ENCODE measurements at regions not wholly inside any gene's neighbourhood (a gene's known extent, or its start where the extent isn't known, plus 50 kb on each side); places are given as distances from the start of the nearest gene placed in this dataset.

DNA sequence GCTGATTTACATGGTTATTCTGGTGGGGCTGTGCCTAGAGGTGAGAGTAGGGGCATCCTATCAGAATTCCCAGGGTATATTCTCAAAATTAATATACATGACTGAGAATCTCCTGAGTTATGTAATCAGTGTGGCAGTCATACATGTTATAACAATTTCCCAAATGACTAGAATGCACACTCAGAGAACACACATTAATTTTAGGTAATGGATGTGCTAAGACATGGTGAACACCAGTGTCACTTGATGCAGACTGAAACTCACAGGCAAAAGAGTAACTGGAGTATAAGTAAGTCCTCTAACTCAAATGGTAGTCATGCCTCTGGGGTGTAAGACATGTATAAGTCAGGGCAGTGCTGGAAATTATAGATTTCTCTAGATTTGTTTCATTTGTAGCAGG, 1198.4 kb upstream of the CITED2 start:
- Mint-ChIP-seq H3K36me3 (no peaks in the 10 kb centered on the region), H3K4me3 (no peak overlapping the region), H3K27ac (no peak overlapping the region), H3K9me3 (peaks cover 0 to 1% (median 0%) of the 10 kb centered on the region in 7 donors), H3K27me3 (no peaks in the 10 kb centered on the region), H3K4me1 (no peaks in the 10 kb centered on the region)
- no peaks in the 10 kb centered on the region for H3K4me1 ChIP-seq (ENCODE audit: control insufficient read depth, insufficient read depth, low read length, poor library complexity, severe bottlenecking)
- no peak overlapping the region for H3K27ac ChIP-seq (ENCODE audit: insufficient read depth, low read length, poor library complexity, severe bottlenecking)
- no peak for ATAC-seq (ENCODE audit: low read depth in 2 of 2)
- no peaks in the 10 kb centered on the region for H3K27me3 ChIP-seq (ENCODE audit: control insufficient read depth, insufficient read depth, low read length)
- DNase-seq: no peak
- no peaks in the 10 kb centered on the region for H3K9me3 ChIP-seq (ENCODE audit: control insufficient read depth in 2 of 2, low read length in 2 of 2)
- no peaks in the 10 kb centered on the region for H3K36me3 ChIP-seq (ENCODE audit: control insufficient read depth, insufficient read depth, low read length)
- no peak overlapping the region for H3K4me3 ChIP-seq (ENCODE audit: low read depth, low read length)

- Mint-ChIP-seq H3K36me3 (no peaks in the 10 kb centered on the region), H3K4me3 (no peak overlapping the region), H3K4me1 (no peaks in the 10 kb centered on the region), H3K9me3 (peaks cover 0 to 1% (median 0%) of the 10 kb centered on the region in 7 donors), H3K27me3 (no peaks in the 10 kb centered on the region), H3K27ac (no peak overlapping the region)
- H3K36me3 ChIP-seq (ENCODE audit: control insufficient read depth, insufficient read depth, low read length): no peaks in the 10 kb centered on the region
- H3K4me3 ChIP-seq (ENCODE audit: low read depth, low read length): no peak overlapping the region
- no peaks in the 10 kb centered on the region for H3K27me3 ChIP-seq (ENCODE audit: control insufficient read depth, insufficient read depth, low read length)
- no peak overlapping the region for H3K27ac ChIP-seq (ENCODE audit: insufficient read depth, low read length, poor library complexity, severe bottlenecking)
- H3K4me1 ChIP-seq (ENCODE audit: control insufficient read depth, insufficient read depth, low read length, poor library complexity, severe bottlenecking): no peaks in the 10 kb centered on the region
- no peaks in the 10 kb centered on the region for H3K9me3 ChIP-seq (ENCODE audit: control insufficient read depth in 2 of 2, low read length in 2 of 2)
- DNase-seq (no peak), ATAC-seq (ENCODE audit: low read depth in 2 of 2) (no peak)
Measured at GRCh38 chr6:140572129-140572528, 1197.7 kb upstream of the CITED2 start.

DNA sequence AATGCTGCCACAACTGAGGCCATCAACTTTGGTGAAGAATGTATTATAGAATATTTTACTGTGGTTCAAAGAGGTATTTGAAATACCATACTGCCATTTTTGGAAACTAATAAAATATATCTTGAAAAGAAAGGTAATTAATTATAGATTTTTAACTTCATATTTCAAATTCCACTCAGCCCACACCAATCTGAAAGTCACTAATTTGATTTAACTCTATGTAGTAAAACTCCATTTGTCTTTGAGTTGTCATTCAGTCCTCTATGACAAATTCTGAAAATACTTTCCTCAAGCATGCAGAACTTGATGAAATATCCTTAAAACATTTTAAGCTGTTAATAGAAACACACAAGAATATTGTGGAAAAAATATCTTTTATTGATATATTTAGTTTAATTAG, 1196.7 kb upstream of the CITED2 start:
- H3K9me3 Mint-ChIP-seq: peaks cover 0 to 1% (median 0%) of the 10 kb centered on the region in 7 donors
- Histone ChIP-seq H3K9me3 (ENCODE audit: control insufficient read depth in 2 of 2, low read length in 2 of 2) (no peaks in the 10 kb centered on the region), H3K4me3 (ENCODE audit: low read depth, low read length) (no peak overlapping the region), H3K4me1 (ENCODE audit: control insufficient read depth, insufficient read depth, low read length, poor library complexity, severe bottlenecking) (no peaks in the 10 kb centered on the region), H3K27me3 (ENCODE audit: control insufficient read depth, insufficient read depth, low read length) (no peaks in the 10 kb centered on the region), H3K36me3 (ENCODE audit: control insufficient read depth, insufficient read depth, low read length) (no peaks in the 10 kb centered on the region), H3K27ac (ENCODE audit: insufficient read depth, low read length, poor library complexity, severe bottlenecking) (no peak overlapping the region)
- H3K36me3 Mint-ChIP-seq: no peaks in the 10 kb centered on the region
- H3K4me3 Mint-ChIP-seq: no peak overlapping the region
- H3K27me3 Mint-ChIP-seq: no peaks in the 10 kb centered on the region
- H3K4me1 Mint-ChIP-seq: no peaks in the 10 kb centered on the region
- DNase-seq (no peak), ATAC-seq (ENCODE audit: low read depth in 2 of 2) (no peak)
- no peak overlapping the region for H3K27ac Mint-ChIP-seq

DNA sequence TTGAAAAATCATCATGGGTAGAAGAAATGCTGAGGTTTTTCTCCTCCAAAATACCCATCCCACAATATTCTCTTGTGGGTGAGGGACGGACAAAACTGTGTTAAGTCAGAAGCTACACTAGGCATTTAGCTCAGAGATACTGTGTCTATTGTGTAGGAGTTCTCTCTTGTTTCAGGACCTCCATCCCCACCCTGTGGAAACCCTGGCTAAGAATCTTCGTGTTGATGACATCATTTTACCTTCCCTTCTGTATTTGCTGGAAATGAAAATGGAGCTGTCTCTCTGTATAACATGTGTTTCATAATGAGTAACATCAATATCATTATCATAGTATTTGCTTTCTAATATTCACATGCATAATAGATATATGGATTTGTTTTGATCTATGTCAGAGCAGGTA, 1193.0 kb upstream of the CITED2 start:
- ATAC-seq (ENCODE audit: low read depth in 2 of 2): no peak

GRCh38 chr6:140566781-140567277, 1192.4 kb upstream of the CITED2 start:
- Mint-ChIP-seq H3K27ac (no peak overlapping the region), H3K27me3 (no peaks in the 10 kb centered on the region), H3K4me3 (no peak overlapping the region), H3K9me3 (peaks cover 0 to 1% (median 0%) of the 10 kb centered on the region in 7 donors), H3K36me3 (no peaks in the 10 kb centered on the region), H3K4me1 (no peaks in the 10 kb centered on the region)
- Histone ChIP-seq H3K36me3 (ENCODE audit: control insufficient read depth, insufficient read depth, low read length) (no peaks in the 10 kb centered on the region), H3K4me3 (ENCODE audit: low read depth, low read length) (no peak overlapping the region), H3K27ac (ENCODE audit: insufficient read depth, low read length, poor library complexity, severe bottlenecking) (no peak overlapping the region), H3K4me1 (ENCODE audit: control insufficient read depth, insufficient read depth, low read length, poor library complexity, severe bottlenecking) (no peaks in the 10 kb centered on the region), H3K27me3 (ENCODE audit: control insufficient read depth, insufficient read depth, low read length) (no peaks in the 10 kb centered on the region), H3K9me3 (ENCODE audit: control insufficient read depth in 2 of 2, low read length in 2 of 2) (no peaks in the 10 kb centered on the region)
- DNase-seq: no peak
- no peak for ATAC-seq (ENCODE audit: low read depth in 2 of 2)

More for the DNA sequence above, 1193.0 kb upstream of the CITED2 start:
- Mint-ChIP-seq H3K36me3 (no peaks in the 10 kb centered on the region), H3K27me3 (no peaks in the 10 kb centered on the region), H3K4me1 (no peaks in the 10 kb centered on the region), H3K27ac (no peak overlapping the region), H3K4me3 (no peak overlapping the region), H3K9me3 (peaks cover 0 to 1% (median 0%) of the 10 kb centered on the region in 7 donors)
- Histone ChIP-seq H3K36me3 (ENCODE audit: control insufficient read depth, insufficient read depth, low read length) (no peaks in the 10 kb centered on the region), H3K4me1 (ENCODE audit: control insufficient read depth, insufficient read depth, low read length, poor library complexity, severe bottlenecking) (no peaks in the 10 kb centered on the region), H3K27me3 (ENCODE audit: control insufficient read depth, insufficient read depth, low read length) (no peaks in the 10 kb centered on the region), H3K27ac (ENCODE audit: insufficient read depth, low read length, poor library complexity, severe bottlenecking) (no peak overlapping the region), H3K4me3 (ENCODE audit: low read depth, low read length) (no peak overlapping the region), H3K9me3 (ENCODE audit: control insufficient read depth in 2 of 2, low read length in 2 of 2) (no peaks in the 10 kb centered on the region)
- no peak for DNase-seq

DNA sequence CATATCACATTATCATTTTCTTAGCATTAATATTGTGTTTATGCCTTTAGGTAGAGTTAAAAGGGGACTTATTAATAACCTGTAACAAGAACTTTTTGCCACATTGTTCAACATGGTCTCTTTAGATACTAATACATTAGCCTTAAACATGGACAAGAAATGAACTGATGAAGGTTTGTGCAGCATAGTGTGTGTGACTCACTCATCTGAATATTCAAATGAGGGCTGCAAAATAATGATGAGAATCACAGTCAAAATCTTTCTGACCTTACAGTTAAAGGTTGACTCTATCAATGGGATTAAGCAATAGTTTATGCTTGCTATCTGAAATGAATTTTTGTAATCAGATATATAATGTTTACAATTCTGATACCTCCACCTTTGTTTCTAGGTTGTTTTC, 1189.3 kb upstream of the CITED2 start:
- Mint-ChIP-seq H3K27ac (no peak overlapping the region), H3K36me3 (no peaks in the 10 kb centered on the region), H3K4me3 (no peak overlapping the region), H3K9me3 (no peaks in the 10 kb centered on the region), H3K4me1 (no peaks in the 10 kb centered on the region), H3K27me3 (no peaks in the 10 kb centered on the region)
- DNase-seq (no peak), ATAC-seq (ENCODE audit: low read depth in 2 of 2) (no peak)
- H3K4me3 ChIP-seq (ENCODE audit: low read depth, low read length): no peak overlapping the region
- no peaks in the 10 kb centered on the region for H3K36me3 ChIP-seq (ENCODE audit: control insufficient read depth, insufficient read depth, low read length)
- H3K4me1 ChIP-seq (ENCODE audit: control insufficient read depth, insufficient read depth, low read length, poor library complexity, severe bottlenecking): no peaks in the 10 kb centered on the region
- H3K27ac ChIP-seq (ENCODE audit: insufficient read depth, low read length, poor library complexity, severe bottlenecking): no peak overlapping the region
- no peaks in the 10 kb centered on the region for H3K9me3 ChIP-seq (ENCODE audit: control insufficient read depth in 2 of 2, low read length in 2 of 2)
- no peaks in the 10 kb centered on the region for H3K27me3 ChIP-seq (ENCODE audit: control insufficient read depth, insufficient read depth, low read length)

- Histone ChIP-seq H3K9me3 (ENCODE audit: control insufficient read depth in 2 of 2, low read length in 2 of 2) (no peaks in the 10 kb centered on the region), H3K27ac (ENCODE audit: insufficient read depth, low read length, poor library complexity, severe bottlenecking) (no peak overlapping the region), H3K36me3 (ENCODE audit: control insufficient read depth, insufficient read depth, low read length) (no peaks in the 10 kb centered on the region), H3K4me3 (ENCODE audit: low read depth, low read length) (no peak overlapping the region), H3K4me1 (ENCODE audit: control insufficient read depth, insufficient read depth, low read length, poor library complexity, severe bottlenecking) (no peaks in the 10 kb centered on the region), H3K27me3 (ENCODE audit: control insufficient read depth, insufficient read depth, low read length) (no peaks in the 10 kb centered on the region)
- peaks cover 4% of the 10 kb centered on the region for H3K27me3 Mint-ChIP-seq
- H3K27ac Mint-ChIP-seq: no peak overlapping the region
- H3K4me3 Mint-ChIP-seq: no peak overlapping the region
- ATAC-seq (ENCODE audit: low read depth in 2 of 2) (no peak), DNase-seq (no peak)
- H3K36me3 Mint-ChIP-seq: no peaks in the 10 kb centered on the region
- no peaks in the 10 kb centered on the region for H3K4me1 Mint-ChIP-seq
- peaks cover 0 to 6% (median 0%) of the 10 kb centered on the region in 7 donors for H3K9me3 Mint-ChIP-seq
Measured at GRCh38 chr6:140561701-140562100, 1187.3 kb upstream of the CITED2 start.

- H3K4me1 Mint-ChIP-seq: no peaks in the 10 kb centered on the region
- Histone ChIP-seq H3K27me3 (ENCODE audit: control insufficient read depth, insufficient read depth, low read length) (no peaks in the 10 kb centered on the region), H3K4me3 (ENCODE audit: low read depth, low read length) (no peak overlapping the region), H3K9me3 (ENCODE audit: control insufficient read depth in 2 of 2, low read length in 2 of 2) (no peaks in the 10 kb centered on the region), H3K27ac (ENCODE audit: insufficient read depth, low read length, poor library complexity, severe bottlenecking) (no peak overlapping the region), H3K4me1 (ENCODE audit: control insufficient read depth, insufficient read depth, low read length, poor library complexity, severe bottlenecking) (no peaks in the 10 kb centered on the region), H3K36me3 (ENCODE audit: control insufficient read depth, insufficient read depth, low read length) (no peaks in the 10 kb centered on the region)
- no peak overlapping the region for H3K4me3 Mint-ChIP-seq
- H3K9me3 Mint-ChIP-seq: peaks cover 0 to 6% (median 0%) of the 10 kb centered on the region in 7 donors
- DNase-seq (no peak), ATAC-seq (ENCODE audit: low read depth in 2 of 2) (no peak)
- no peak overlapping the region for H3K27ac Mint-ChIP-seq
- no peaks in the 10 kb centered on the region for H3K36me3 Mint-ChIP-seq
- H3K27me3 Mint-ChIP-seq: peaks cover 4% of the 10 kb centered on the region
Measured at GRCh38 chr6:140560671-140561070, 1186.2 kb upstream of the CITED2 start.

Measured in CD4-positive, CD25-positive, alpha-beta regulatory T cell (primary cell).